Common myeloid progenitor, CD34-positive (primary cell): ENCODE measurements at regions not wholly inside any gene's neighbourhood (a gene's known extent, or its start where the extent isn't known, plus 50 kb on each side); places are given as distances from the start of the nearest gene placed in this dataset.

Experiments
- CTCF ChIA-PET: fragments of 350-600 bp; sonication (Branson Sonifier 250); formaldehyde crosslinking; loops from one replicate; lab custom pipeline; 2021; ENCODE audit warnings: antibody characterized with exemption; lab: Charles Lee
- POLR2A ChIA-PET: fragments of 350-600 bp; sonication (Branson Sonifier 250); formaldehyde crosslinking; loops from one replicate; lab custom pipeline; 2021; ENCODE audit warnings: antibody characterized with exemption; lab: Charles Lee
- DNase-seq, 3 donors: peaks; one replicate each; pipeline versions ENCODE4 v3.0.0 to v3.0.0-alpha.2; 2013
- H3K27ac ChIP-seq, 2 experiments: 1 replicate in 1 of 2; 2 replicates in 1 of 2; pipeline ENCODE4 v1.7.0; 2013; ENCODE audit warnings: inconsistent platforms in 2 of 2, low read length in 2 of 2, mild to moderate bottlenecking in 2 of 2, low read depth in 1 of 2, moderate library complexity in 1 of 2; ENCODE audit not compliant: severe bottlenecking in 2 of 2, insufficient read depth in 1 of 2, poor library complexity in 1 of 2
- H3K27me3 ChIP-seq, 5 experiments: replicated peaks in 2 of 5; 1 replicate in 3 of 5; 2 replicates in 2 of 5; pipeline versions ENCODE4 v1.6.1 to v1.7.0; 2013; ENCODE audit warnings: low read length in 4 of 5, mild to moderate bottlenecking in 2 of 5, moderate library complexity in 2 of 5, inconsistent platforms in 1 of 5; ENCODE audit not compliant: insufficient read depth in 5 of 5, control insufficient read depth in 4 of 5
- H3K36me3 ChIP-seq, 4 experiments: 1 replicate in 2 of 4; 2 replicates in 2 of 4; pipeline versions ENCODE4 v1.6.1 to v1.7.0; 2013; ENCODE audit warnings: low read length in 3 of 4, control low read depth in 1 of 4, mild to moderate bottlenecking in 1 of 4; ENCODE audit not compliant: control insufficient read depth in 4 of 4, insufficient read depth in 4 of 4
- H3K4me1 ChIP-seq, 4 experiments: 1 replicate in 3 of 4; 2 replicates in 1 of 4; pipeline versions ENCODE4 v1.6.1 to v1.7.1; 2013; ENCODE audit warnings: low read length in 3 of 4, mild to moderate bottlenecking in 3 of 4, control low read depth in 1 of 4, inconsistent platforms in 1 of 4, moderate library complexity in 1 of 4; ENCODE audit not compliant: control insufficient read depth in 4 of 4, insufficient read depth in 4 of 4; ENCODE audit errors: control extremely low read depth in 1 of 4
- H3K4me3 ChIP-seq, 7 experiments: 1 replicate in 4 of 7; 2 replicates in 3 of 7; pipeline versions ENCODE4 v1.5.1 to v1.7.0; 2013; ENCODE audit warnings: mild to moderate bottlenecking in 7 of 7, low read length in 6 of 7, moderate library complexity in 6 of 7, inconsistent platforms in 2 of 7, low read depth in 2 of 7, control low read depth in 1 of 7; ENCODE audit not compliant: insufficient read depth in 4 of 7, control insufficient read depth in 1 of 7; ENCODE audit errors: extremely low read depth in 1 of 7
- H3K9me3 ChIP-seq, 5 experiments: 1 replicate in 4 of 5; 2 replicates in 1 of 5; pipeline versions ENCODE4 v1.6.1 to v1.7.1; 2013; ENCODE audit warnings: low read length in 4 of 5, mild to moderate bottlenecking in 2 of 5, inconsistent platforms in 1 of 5, low read depth in 1 of 5, moderate library complexity in 1 of 5; ENCODE audit not compliant: control insufficient read depth in 4 of 5, insufficient read depth in 2 of 5; ENCODE audit errors: control extremely low read depth in 1 of 5
- WGBS: methylation state at CpG from one replicate; pipeline ENCODE4 v1.1.5; 2013; ENCODE audit not compliant: insufficient coverage; 5-methylcytosine and 5-hydroxymethylcytosine counted together

GRCh38 chr18:22057908-22058527, 111.4 kb upstream of the GATA6 start:
- Histone ChIP-seq H3K27me3 (no peaks in the 10 kb centered on the region), H3K36me3 (no peaks in the 10 kb centered on the region), H3K9me3 (no peaks in the 10 kb centered on the region), H3K27ac (no peak overlapping the region), H3K4me1 (no peaks in the 10 kb centered on the region), H3K4me3 (no peak overlapping the region)
- WGBS = 92% methylated on average over 5 of the region's 5 CpGs
- POLR2A ChIA-PET = interaction anchor here (0.5 kb wide), 1 partner anchor 497 kb away, joined by 3 read pairs; no protein-coding TSS in a partner anchor
- CTCF ChIA-PET = no interaction called here
- no peak for DNase-seq

- no peak for DNase-seq
These were observed 109.0 kb upstream of the GATA6 start for GRCh38 chr18:22060361-22060760.

GRCh38 chr18:22063102-22063501, 106.3 kb upstream of the GATA6 start:
- no peak overlapping the region for H3K4me3 ChIP-seq
- DNase-seq = no peak
- H3K9me3 ChIP-seq = no peaks in the 10 kb centered on the region
- ChIA-PET CTCF (no interaction called here), POLR2A (no interaction called here)
- H3K27ac ChIP-seq = no peak overlapping the region
- no peaks in the 10 kb centered on the region for H3K36me3 ChIP-seq
- 96% methylated on average over 4 of the region's 4 CpGs for WGBS
- no peaks in the 10 kb centered on the region for H3K4me1 ChIP-seq
- H3K27me3 ChIP-seq = no peaks in the 10 kb centered on the region

More at GRCh38 chr18:22060361-22060760, 109.0 kb upstream of the GATA6 start:
- no CpG with 5 or more reads among the region's 2 CpGs for WGBS
- no peak overlapping the region for H3K27ac ChIP-seq
- H3K27me3 ChIP-seq = no peaks in the 10 kb centered on the region
- POLR2A ChIA-PET = no interaction called here
- no peaks in the 10 kb centered on the region for H3K9me3 ChIP-seq
- H3K4me3 ChIP-seq = no peak overlapping the region
- H3K4me1 ChIP-seq = no peaks in the 10 kb centered on the region
- H3K36me3 ChIP-seq = no peaks in the 10 kb centered on the region
- CTCF ChIA-PET = interaction anchor here (0.6 kb wide), 1 partner anchor 187 kb away, joined by 4 read pairs; no protein-coding TSS in a partner anchor

- H3K4me3 ChIP-seq = no peak overlapping the region
- no peaks in the 10 kb centered on the region for H3K36me3 ChIP-seq
- WGBS = no CpG with 5 or more reads among the region's 3 CpGs
- no peak for DNase-seq
- H3K9me3 ChIP-seq = no peaks in the 10 kb centered on the region
- CTCF ChIA-PET = no interaction called here
- no peaks in the 10 kb centered on the region for H3K27me3 ChIP-seq
- POLR2A ChIA-PET = no interaction called here
- no peaks in the 10 kb centered on the region for H3K4me1 ChIP-seq
- no peak overlapping the region for H3K27ac ChIP-seq
These were observed 105.7 kb upstream of the GATA6 start for GRCh38 chr18:22063672-22064071.

- H3K4me3 ChIP-seq = no peak overlapping the region
- DNase-seq = no peak
- 90% methylated on average over 4 of the region's 7 CpGs for WGBS
- no peak overlapping the region for H3K27ac ChIP-seq
- POLR2A ChIA-PET = no interaction called here
- H3K27me3 ChIP-seq = no peaks in the 10 kb centered on the region
- no peaks in the 10 kb centered on the region for H3K9me3 ChIP-seq
- CTCF ChIA-PET = no interaction called here
- no peaks in the 10 kb centered on the region for H3K4me1 ChIP-seq
- H3K36me3 ChIP-seq = no peaks in the 10 kb centered on the region
These were observed 104.8 kb upstream of the GATA6 start for GRCh38 chr18:22064581-22064980.

- no peaks in the 10 kb centered on the region for H3K9me3 ChIP-seq
- H3K36me3 ChIP-seq = no peaks in the 10 kb centered on the region
- ChIA-PET POLR2A (no interaction called here), CTCF (no interaction called here)
- H3K4me1 ChIP-seq = no peaks in the 10 kb centered on the region
- H3K27ac ChIP-seq = no peak overlapping the region
- H3K4me3 ChIP-seq = no peak overlapping the region
- DNase-seq = no peak
- WGBS = 81% methylated on average over 5 of the region's 5 CpGs
- H3K27me3 ChIP-seq = no peaks in the 10 kb centered on the region
These were observed 104.1 kb upstream of the GATA6 start for GRCh38 chr18:22065311-22065710.

- H3K36me3 ChIP-seq = no peaks in the 10 kb centered on the region
- ChIA-PET POLR2A (no interaction called here), CTCF (no interaction called here)
- no peaks in the 10 kb centered on the region for H3K27me3 ChIP-seq
- 96% methylated on average over 8 of the region's 9 CpGs for WGBS
- no peaks in the 10 kb centered on the region for H3K9me3 ChIP-seq
- no peak for DNase-seq
- H3K4me3 ChIP-seq = no peak overlapping the region
- no peak overlapping the region for H3K27ac ChIP-seq
- H3K4me1 ChIP-seq = no peaks in the 10 kb centered on the region
These were observed 103.3 kb upstream of the GATA6 start for GRCh38 chr18:22066083-22066485.
